HepG2 (cell line): ENCODE measurements at regions not wholly inside any gene's neighbourhood (a gene's known extent, or its start where the extent isn't known, plus 50 kb on each side); places are given as distances from the start of the nearest gene placed in this dataset.

Experiments used
- CHD4 ChIP-seq: fragments of 200-600 bp; sonication (generic); IDR thresholded peaks from 2 replicates; pipeline ENCODE4 v1.7.0; 2017; ENCODE audit warnings: mild to moderate bottlenecking, low read length, borderline replicate concordance
- CTCF ChIP-seq: sonication (generic); formaldehyde crosslinking; IDR thresholded peaks from 2 replicates; pipeline ENCODE4 v1.5.0; 2020; ENCODE audit warnings: mild to moderate bottlenecking, missing genetic modification reagents, moderate library complexity
- EZH2 ChIP-seq: conservative IDR thresholded peaks from 2 replicates; pipeline ENCODE4 v1.6.1; 2012; ENCODE audit warnings: mild to moderate bottlenecking, low read depth, low read length, moderate library complexity
- FOXK1 ChIP-seq: sonication (generic); formaldehyde crosslinking; IDR thresholded peaks from 2 replicates; pipeline ENCODE4 v1.4.0; 2020; ENCODE audit warnings: low read depth, missing genetic modification reagents, borderline replicate concordance
- POLR2A ChIP-seq, 2 experiments: IDR thresholded peaks; 2 replicates each; pipeline ENCODE4 v1.6.1; 2011; ENCODE audit warnings: low read depth in 2 of 2, low read length in 2 of 2, mild to moderate bottlenecking in 1 of 2, moderate library complexity in 1 of 2; ENCODE audit not compliant: insufficient read depth in 1 of 2
- TCF12 ChIP-seq, 2 experiments: fragments of 450-650 bp in 1 of 2; sonication (generic) in 1 of 2; formaldehyde crosslinking in 1 of 2; IDR thresholded peaks; 2 replicates each; pipeline versions ENCODE4 v1.6.1 to v1.8.0; 2017 to 2022; ENCODE audit warnings: antibody characterized with exemption in 1 of 2, mild to moderate bottlenecking in 1 of 2, missing genetic modification reagents in 1 of 2, moderate library complexity in 1 of 2
- ZFP41 ChIP-seq: sonication (generic); formaldehyde crosslinking; IDR thresholded peaks from 2 replicates; pipeline ENCODE4 v1.4.0; 2020; ENCODE audit warnings: mild to moderate bottlenecking, missing genetic modification reagents, borderline replicate concordance

- TF ChIP-seq ZFP41 (CRISPR knock-in tag) (no peak), TCF12 (IDR thresholded peaks at IDR 0.05) (no peak), TCF12 (CRISPR knock-in tag; IDR thresholded peaks at IDR 0.05) (no peak), EZH2 (no peak), CTCF (no peak), FOXK1 (no peak), POLR2A (IDR thresholded peaks at IDR 0.05; ENCODE audit: insufficient read depth in 1 of 2, low read depth in 2 of 2, low read length in 2 of 2) (no peak), CHD4 (no peak)
Observed at GRCh38 chr7:41020056-41020455, 682.8 kb downstream of the INHBA start.
